GM12872 (cell line): ENCODE measurements at regions not wholly inside any gene's neighbourhood (a gene's known extent, or its start where the extent isn't known, plus 50 kb on each side); places are given as distances from the start of the nearest gene placed in this dataset.
A peak's percentile ranks its signal among the peaks of the same experiment; 100 is the strongest.

Source experiments
- CTCF ChIP-seq: IDR thresholded peaks from 3 replicates; pipeline ENCODE4 v1.5.1; 2011; ENCODE audit warnings: low read depth, mild to moderate bottlenecking, low read length, moderate library complexity; ENCODE audit not compliant: insufficient read depth

DNA sequence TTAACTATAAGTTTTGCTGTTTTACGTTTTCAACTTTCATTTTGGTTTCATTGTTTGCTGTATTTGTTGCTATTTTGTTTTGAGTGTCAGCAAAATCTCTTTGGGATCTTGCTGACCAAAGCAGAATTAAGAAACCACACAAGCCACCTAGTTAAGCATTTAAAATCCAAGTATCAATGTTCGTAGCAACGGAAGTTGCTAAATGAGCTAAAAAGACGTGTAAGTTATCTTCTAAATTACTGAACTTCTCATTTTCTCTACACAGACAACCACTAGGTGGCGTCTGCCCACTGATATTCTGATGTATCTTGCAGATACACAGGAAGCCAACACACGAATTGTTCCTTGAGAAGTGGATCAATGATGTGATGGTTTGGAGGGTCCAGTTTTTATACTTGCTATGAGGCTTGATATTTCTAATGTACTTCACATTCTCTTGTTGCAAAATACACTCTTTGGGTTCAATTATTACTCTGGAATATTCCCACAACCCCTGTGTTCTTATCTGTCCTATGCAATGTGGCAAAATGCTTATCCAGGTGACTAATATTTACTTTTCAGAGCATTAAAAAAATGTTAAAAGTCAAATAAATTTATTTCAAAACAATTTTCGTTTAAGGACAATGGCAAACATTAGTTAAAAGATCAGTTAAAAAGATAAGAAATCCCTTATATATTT is 250.5 kb downstream of the TECRL start:
- peak; percentile 81 for TF ChIP-seq CTCF

GRCh38 chr4:64157397-64157796 is 251.9 kb downstream of the TECRL start:
- TF ChIP-seq CTCF = no peak

GRCh38 chr4:64156253-64156652 is 253.0 kb downstream of the TECRL start:
- TF ChIP-seq CTCF = no peak

DNA sequence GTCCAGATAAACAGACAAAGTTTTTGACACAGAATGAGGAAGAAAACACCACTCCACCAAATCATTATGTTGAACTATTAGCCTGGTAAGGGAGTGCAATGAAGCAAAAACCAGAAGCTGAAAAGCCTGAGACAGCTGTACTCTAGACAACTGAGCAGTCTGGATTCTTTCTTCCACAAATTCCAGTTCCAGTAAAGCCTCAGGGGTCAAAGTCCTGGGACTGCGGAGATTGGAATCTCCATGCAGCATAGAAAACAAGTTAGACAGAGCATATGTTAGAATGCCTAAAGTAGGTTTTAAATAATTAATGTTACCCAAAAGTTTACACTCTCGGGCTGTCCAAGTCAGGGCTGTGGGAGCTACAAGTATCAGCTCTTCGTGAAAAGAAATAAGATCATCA is 263.2 kb downstream of the TECRL start:
- no peak for TF ChIP-seq CTCF

DNA sequence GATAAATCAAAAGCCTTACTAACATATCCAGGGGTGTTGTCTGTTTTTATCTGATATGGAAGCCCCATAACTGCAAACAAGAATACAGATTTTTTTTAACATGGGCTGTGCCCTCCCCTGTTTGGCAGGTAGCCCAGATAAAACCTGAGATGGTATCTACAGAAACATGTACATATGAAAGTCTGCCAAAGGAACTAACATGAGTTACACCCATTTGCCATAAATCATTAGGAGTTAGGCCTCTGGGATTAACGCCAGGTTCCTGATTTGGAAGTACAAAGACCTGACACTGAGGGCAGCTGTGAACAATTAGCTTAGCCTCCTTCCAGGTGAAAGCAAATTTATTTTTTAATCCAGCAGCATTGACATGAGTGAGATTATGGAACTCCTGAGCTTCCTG is 264.3 kb downstream of the TECRL start:
- no peak for TF ChIP-seq CTCF

DNA sequence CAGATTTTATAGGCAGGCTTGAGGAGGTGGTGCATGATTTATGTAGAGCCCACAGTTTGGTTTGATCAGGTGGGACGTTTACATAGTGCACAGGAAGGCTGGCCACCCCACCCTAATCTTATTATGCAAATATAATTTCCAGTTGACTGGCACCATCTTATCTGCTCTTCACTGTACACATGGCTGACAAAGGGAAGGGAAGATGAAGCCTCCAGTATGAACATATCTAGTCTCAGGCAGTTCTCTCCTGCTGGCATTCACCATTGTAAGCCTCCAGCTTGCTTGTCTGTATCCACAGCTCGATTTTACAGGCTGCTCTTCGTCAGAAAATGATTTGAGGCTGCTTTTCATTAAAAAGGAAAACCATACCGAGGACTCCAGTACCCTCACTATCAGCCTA is 278.3 kb downstream of the TECRL start:
- no peak for TF ChIP-seq CTCF

- no peak for TF ChIP-seq CTCF
These were observed 283.9 kb downstream of the TECRL start for GRCh38 chr4:64125354-64125753.
